ENCODE measurements at regions not wholly inside any gene's neighbourhood (a gene's known extent, or its start where the extent isn't known, plus 50 kb on each side); places are given as distances from the start of the nearest gene placed in this dataset.

DNA sequence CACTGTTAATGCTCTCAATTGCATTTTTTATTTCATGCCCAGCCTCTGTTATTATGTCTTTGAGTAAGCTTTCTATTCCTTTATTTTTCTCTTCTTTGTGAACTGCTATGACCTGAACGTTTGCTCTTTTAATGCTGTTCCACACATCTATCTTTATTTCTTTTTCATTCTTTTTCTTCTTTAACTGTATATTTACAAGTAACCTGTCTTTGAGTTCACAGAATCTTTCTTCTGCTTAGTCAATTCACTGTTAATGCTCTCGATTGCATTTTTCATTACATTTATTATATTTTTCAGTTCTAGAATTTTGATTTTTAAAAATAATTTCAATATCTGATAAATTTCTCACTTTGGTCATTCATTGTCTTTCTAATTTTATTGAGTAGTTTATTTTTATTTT, 316.3 kb upstream of the MEF2C start:
- H3K4me3 ChIP-seq (ENCODE audit: extremely low read depth in 1 of 4, insufficient read depth in 2 of 4, low read depth in 3 of 4, low read length in 4 of 4) = no peak overlapping the region
- no peak overlapping the region for H3K14ac ChIP-seq (ENCODE audit: insufficient read length)
- H3K27ac ChIP-seq (ENCODE audit: low read depth, low read length) = no peak overlapping the region
- no peak overlapping the region for H4K5ac ChIP-seq (ENCODE audit: insufficient read length, low read depth, low read length)
- H3K4me2 ChIP-seq (ENCODE audit: insufficient read depth in 1 of 2, low read depth in 2 of 2, low read length in 2 of 2) = no peak overlapping the region
- no peak for DNase-seq (ENCODE audit: low read depth in 1 of 2, low spot score in 2 of 2)
- no peak overlapping the region for H2BK12ac ChIP-seq (ENCODE audit: low read depth, low read length)
- H3K4me1 ChIP-seq (replicated peaks in 1 of 4; ENCODE audit: control insufficient read depth in 3 of 4, insufficient read depth in 4 of 4, low read length in 3 of 4) = no peaks in the 10 kb centered on the region
- no peak overlapping the region for H2AFZ ChIP-seq (ENCODE audit: low read length)
- no peaks in the 10 kb centered on the region for H3K79me1 ChIP-seq (ENCODE audit: low read depth, low read length)
- no peak overlapping the region for H3K23ac ChIP-seq (ENCODE audit: insufficient read length)
- H2BK15ac ChIP-seq (ENCODE audit: low read length) = no peak overlapping the region
- no peak overlapping the region for H4K8ac ChIP-seq (ENCODE audit: extremely low read depth, insufficient read depth, low read length)
- H2BK5ac ChIP-seq (ENCODE audit: low read depth, low read length) = no peak overlapping the region
- no peak overlapping the region for H3K9ac ChIP-seq (replicated peaks in 1 of 4; ENCODE audit: extremely low read depth in 1 of 4, low read depth in 3 of 4, low read length in 3 of 4)
- H2AK5ac ChIP-seq (ENCODE audit: low read depth, low read length) = no peak overlapping the region
- no peak overlapping the region for H2BK120ac ChIP-seq (replicated peaks; ENCODE audit: low read depth, low read length)
- TF ChIP-seq CBX8 (IDR thresholded peaks at IDR 0.05; ENCODE audit: borderline replicate concordance, low read depth, low read length) (no peak), BACH1 (IDR thresholded peaks at IDR 0.05; ENCODE audit: low read length) (no peak), JUN (IDR thresholded peaks at IDR 0.05; ENCODE audit: low read depth, low read length) (no peak), EGR1 (IDR thresholded peaks at IDR 0.05; ENCODE audit: borderline replicate concordance, low read depth, low read length) (no peak), GTF2F1 (IDR thresholded peaks at IDR 0.05; ENCODE audit: borderline replicate concordance, low read depth, low read length) (no peak), FOSL1 (IDR thresholded peaks at IDR 0.05; ENCODE audit: insufficient read depth, low read depth, low read length) (no peak)
- TF ChIP-seq, protein P1, sequence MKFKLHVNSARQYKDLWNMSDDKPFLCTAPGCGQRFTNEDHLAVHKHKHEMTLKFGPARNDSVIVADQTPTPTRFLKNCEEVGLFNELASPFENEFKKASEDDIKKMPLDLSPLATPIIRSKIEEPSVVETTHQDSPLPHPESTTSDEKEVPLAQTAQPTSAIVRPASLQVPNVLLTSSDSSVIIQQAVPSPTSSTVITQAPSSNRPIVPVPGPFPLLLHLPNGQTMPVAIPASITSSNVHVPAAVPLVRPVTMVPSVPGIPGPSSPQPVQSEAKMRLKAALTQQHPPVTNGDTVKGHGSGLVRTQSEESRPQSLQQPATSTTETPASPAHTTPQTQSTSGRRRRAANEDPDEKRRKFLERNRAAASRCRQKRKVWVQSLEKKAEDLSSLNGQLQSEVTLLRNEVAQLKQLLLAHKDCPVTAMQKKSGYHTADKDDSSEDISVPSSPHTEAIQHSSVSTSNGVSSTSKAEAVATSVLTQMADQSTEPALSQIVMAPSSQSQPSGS (IDR thresholded peaks at IDR 0.05; ENCODE audit: low read length) = no peak
- no peak overlapping the region for H4K91ac ChIP-seq (replicated peaks; ENCODE audit: insufficient read length, low read length)
- H3K79me2 ChIP-seq (ENCODE audit: control insufficient read depth in 1 of 2, insufficient read depth in 2 of 2, low read length in 2 of 2) = no peaks in the 10 kb centered on the region
- no peak overlapping the region for H3K56ac ChIP-seq (replicated peaks; ENCODE audit: insufficient read length, low read depth, low read length)
- WGBS, 2 experiments (ENCODE audit: extremely low coverage in 1 of 2, insufficient coverage in 1 of 2, insufficient read length in 1 of 2, insufficient replicate concordance in 2 of 2, low coverage in 1 of 2, low lambda C conversion rate in 2 of 2, missing lambda C conversion rate in 1 of 2) = 86% methylated on average over 2 of the region's 2 CpGs; no CpG with 5 or more reads in 1 of the 2 experiments
- CTCF ChIA-PET (ENCODE audit: partially characterized antibody) = no interaction called here
- H4K20me1 ChIP-seq (replicated peaks in 1 of 2; ENCODE audit: control insufficient read depth in 1 of 2, insufficient read depth in 2 of 2, low read length in 2 of 2) = no peaks in the 10 kb centered on the region
- no peak overlapping the region for H3K4ac ChIP-seq (replicated peaks; ENCODE audit: insufficient read length, low read depth, low read length)
- POLR2A ChIA-PET (ENCODE audit: partially characterized antibody) = no interaction called here
- no peak overlapping the region for H2BK20ac ChIP-seq (ENCODE audit: low read length)
- no peak overlapping the region for H3K18ac ChIP-seq (ENCODE audit: extremely low read depth, low read length)
- no peaks in the 10 kb centered on the region for H3K36me3 ChIP-seq (ENCODE audit: control insufficient read depth in 2 of 4, insufficient read depth in 4 of 4, low read length in 3 of 4)
- H3K23me2 ChIP-seq (ENCODE audit: low read depth, low read length) = no peaks in the 10 kb centered on the region
- H3K9me3 ChIP-seq (ENCODE audit: insufficient read depth in 2 of 2, low read depth in 1 of 2, low read length in 1 of 2) = peaks cover 0 to 4% of the 10 kb centered on the region in 2 experiments; a peak in 1 of 4 replicates
- no peak for FAIRE-seq
- H3K27me3 ChIP-seq (replicated peaks in 1 of 4; ENCODE audit: control insufficient read depth in 3 of 4, extremely low read depth in 1 of 4, insufficient read depth in 3 of 4, low read length in 3 of 4) = no peaks in the 10 kb centered on the region
